Activated naive CD8-positive, alpha-beta T cell (primary cell): ENCODE measurements at regions not wholly inside any gene's neighbourhood (a gene's known extent, or its start where the extent isn't known, plus 50 kb on each side); places are given as distances from the start of the nearest gene placed in this dataset.

Source experiments
- H3K27ac Mint-ChIP-seq: one replicate; pipeline ENCODE4 v1.8.0; 2021; ENCODE audit warnings: mixed read lengths
- H3K27me3 Mint-ChIP-seq: one replicate; pipeline ENCODE4 v1.8.0; 2021; ENCODE audit warnings: mixed read lengths
- H3K36me3 Mint-ChIP-seq: one replicate; pipeline ENCODE4 v1.8.0; 2021; ENCODE audit warnings: mixed read lengths
- H3K4me1 Mint-ChIP-seq: one replicate; pipeline ENCODE4 v1.8.0; 2021; ENCODE audit warnings: low read depth, mixed read lengths
- H3K4me3 Mint-ChIP-seq: one replicate; pipeline ENCODE4 v1.8.0; 2021; ENCODE audit warnings: mild to moderate bottlenecking, mixed read lengths
- H3K9me3 Mint-ChIP-seq: one replicate; pipeline ENCODE4 v1.8.0; 2021; ENCODE audit warnings: low read depth, mixed read lengths

DNA sequence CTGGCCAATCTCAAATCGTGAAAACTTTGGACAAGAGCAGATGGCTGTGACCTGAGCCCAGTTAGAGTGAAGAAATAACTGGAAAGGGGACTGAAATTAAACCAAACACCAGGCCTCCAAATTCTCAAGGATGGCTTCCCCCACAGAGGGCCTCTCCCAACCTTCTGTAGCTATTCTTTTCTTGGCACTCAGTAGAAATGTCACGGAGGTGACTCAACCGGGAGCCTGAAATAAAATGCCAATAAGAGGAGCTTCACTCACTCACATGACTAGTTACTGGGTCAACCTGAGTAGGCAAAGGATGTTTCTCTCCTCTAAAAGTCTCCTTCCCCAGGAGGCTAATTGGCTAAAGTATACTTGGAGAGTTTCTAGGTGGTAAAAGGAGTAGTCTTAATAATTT lies 230.7 kb downstream of the MAF start:
- H3K27ac Mint-ChIP-seq: no peak overlapping the region
- H3K4me1 Mint-ChIP-seq: no peaks in the 10 kb centered on the region
- peaks cover 7% of the 10 kb centered on the region for H3K36me3 Mint-ChIP-seq
- H3K4me3 Mint-ChIP-seq: no peak overlapping the region
- H3K27me3 Mint-ChIP-seq: peaks cover 4% of the 10 kb centered on the region
- peaks cover 15% of the 10 kb centered on the region for H3K9me3 Mint-ChIP-seq

DNA sequence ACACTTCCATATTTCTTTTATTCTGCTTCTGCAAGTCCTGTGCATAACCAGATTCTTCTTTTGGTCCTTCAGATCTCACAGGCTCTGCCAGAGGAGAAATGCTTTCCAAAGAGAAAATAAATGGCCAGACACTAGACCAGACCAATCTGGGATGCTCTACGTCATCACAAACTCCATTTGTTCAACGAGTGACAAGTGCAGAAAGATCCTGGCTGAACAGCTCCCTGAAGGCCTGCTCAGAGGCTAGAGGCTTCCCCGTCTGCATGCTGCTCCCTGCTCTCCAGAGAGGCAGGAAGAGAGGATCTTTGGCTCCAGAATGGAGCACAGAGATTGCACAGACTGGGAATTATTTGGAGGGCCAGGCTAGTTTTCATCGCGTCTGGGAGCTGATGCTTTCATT lies 232.7 kb downstream of the MAF start:
- no peak overlapping the region for H3K27ac Mint-ChIP-seq
- peaks cover 2% of the 10 kb centered on the region for H3K4me1 Mint-ChIP-seq
- H3K36me3 Mint-ChIP-seq: peaks cover 4% of the 10 kb centered on the region
- no peak overlapping the region for H3K4me3 Mint-ChIP-seq
- H3K9me3 Mint-ChIP-seq: peaks cover 11% of the 10 kb centered on the region
- H3K27me3 Mint-ChIP-seq: peaks cover 10% of the 10 kb centered on the region

DNA sequence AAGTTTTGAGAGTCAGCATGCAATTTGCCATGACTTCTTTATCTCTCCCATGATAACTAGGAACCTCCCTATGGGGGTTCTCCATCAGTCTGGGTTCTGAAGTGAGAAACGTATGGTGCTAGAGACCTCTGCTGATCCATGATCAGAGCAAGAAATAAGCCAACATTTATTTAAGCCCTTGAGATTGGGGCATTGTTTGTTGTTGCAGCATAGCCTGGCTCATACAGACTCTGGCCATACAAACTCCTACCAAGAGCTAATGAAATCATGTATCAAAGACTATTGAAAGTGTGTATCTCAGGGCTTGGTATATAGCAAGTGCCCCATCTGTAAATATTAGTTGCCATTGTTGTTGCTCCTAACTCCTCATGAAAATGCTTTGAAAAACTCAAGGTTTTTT lies 233.9 kb downstream of the MAF start:
- Mint-ChIP-seq H3K9me3 (peaks cover 11% of the 10 kb centered on the region), H3K4me1 (peaks cover 7% of the 10 kb centered on the region), H3K36me3 (peaks cover 4% of the 10 kb centered on the region), H3K27ac (no peak overlapping the region), H3K27me3 (peaks cover 15% of the 10 kb centered on the region), H3K4me3 (no peak overlapping the region)

DNA sequence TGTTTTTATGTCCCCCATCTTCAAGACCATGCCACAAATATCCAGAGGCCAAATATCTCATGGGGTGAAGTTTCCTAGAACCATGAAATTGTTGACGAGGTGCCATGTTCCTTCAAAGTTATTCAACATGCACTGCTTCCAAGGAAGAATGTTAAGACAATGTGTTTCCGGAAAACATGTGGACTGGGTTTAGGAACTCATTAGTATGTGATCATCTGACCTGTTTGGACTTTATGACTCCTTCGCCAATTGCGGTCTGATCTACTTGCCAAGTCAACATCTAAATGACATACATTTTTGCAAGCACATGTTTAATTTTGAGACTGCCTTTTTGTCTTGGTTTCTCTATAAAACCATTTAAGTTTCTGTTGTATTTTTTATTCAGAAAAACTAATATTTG lies 234.8 kb downstream of the MAF start:
- H3K27ac Mint-ChIP-seq: no peak overlapping the region
- H3K9me3 Mint-ChIP-seq: peaks cover 5% of the 10 kb centered on the region
- no peak overlapping the region for H3K4me3 Mint-ChIP-seq
- H3K36me3 Mint-ChIP-seq: no peaks in the 10 kb centered on the region
- H3K27me3 Mint-ChIP-seq: peaks cover 17% of the 10 kb centered on the region
- peaks cover 7% of the 10 kb centered on the region for H3K4me1 Mint-ChIP-seq

DNA sequence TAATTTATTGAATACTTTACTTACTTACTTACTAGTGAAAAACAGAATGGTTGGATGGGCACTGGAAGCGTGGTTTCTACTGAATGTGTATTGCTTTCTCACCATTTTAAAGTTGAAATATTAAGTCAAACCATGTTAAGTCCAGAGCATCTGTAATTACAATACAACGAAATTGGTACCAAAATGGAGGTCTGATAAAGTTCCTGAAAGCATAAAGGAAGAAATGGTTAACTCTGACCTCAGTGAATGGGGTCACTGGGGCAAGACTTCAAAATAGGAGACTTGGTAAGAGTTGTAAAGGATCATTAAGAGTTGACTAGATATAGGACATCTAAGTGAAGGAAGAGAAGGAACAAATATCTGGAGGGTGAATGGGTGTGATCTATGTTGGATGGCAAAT lies 237.1 kb downstream of the MAF start:
- Mint-ChIP-seq H3K36me3 (no peaks in the 10 kb centered on the region), H3K9me3 (peaks cover 4% of the 10 kb centered on the region), H3K27me3 (peaks cover 17% of the 10 kb centered on the region), H3K4me1 (peaks cover 7% of the 10 kb centered on the region), H3K27ac (no peak overlapping the region), H3K4me3 (no peak overlapping the region)

DNA sequence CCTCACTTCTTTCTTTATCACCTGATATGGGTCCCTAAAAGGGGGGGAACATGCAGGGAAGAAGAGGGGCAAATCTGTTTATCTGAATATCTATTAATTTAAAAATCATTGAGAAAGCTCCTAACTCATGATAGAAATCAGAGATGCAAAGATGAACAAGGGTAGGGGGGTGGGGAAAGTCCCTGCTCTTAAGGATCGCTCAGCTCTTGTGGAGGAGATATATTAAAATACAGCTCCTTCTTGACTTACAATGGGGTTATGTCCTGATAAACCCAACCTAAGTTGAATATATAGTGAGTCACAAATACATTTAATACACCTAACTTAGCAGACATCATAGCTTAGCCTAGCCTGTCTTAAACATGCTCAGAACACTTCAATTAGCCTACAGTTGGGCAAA lies 237.5 kb downstream of the MAF start:
- Mint-ChIP-seq H3K4me1 (peaks cover 7% of the 10 kb centered on the region), H3K4me3 (no peak overlapping the region), H3K36me3 (no peaks in the 10 kb centered on the region), H3K9me3 (peaks cover 4% of the 10 kb centered on the region), H3K27ac (no peak overlapping the region), H3K27me3 (peaks cover 17% of the 10 kb centered on the region)

DNA sequence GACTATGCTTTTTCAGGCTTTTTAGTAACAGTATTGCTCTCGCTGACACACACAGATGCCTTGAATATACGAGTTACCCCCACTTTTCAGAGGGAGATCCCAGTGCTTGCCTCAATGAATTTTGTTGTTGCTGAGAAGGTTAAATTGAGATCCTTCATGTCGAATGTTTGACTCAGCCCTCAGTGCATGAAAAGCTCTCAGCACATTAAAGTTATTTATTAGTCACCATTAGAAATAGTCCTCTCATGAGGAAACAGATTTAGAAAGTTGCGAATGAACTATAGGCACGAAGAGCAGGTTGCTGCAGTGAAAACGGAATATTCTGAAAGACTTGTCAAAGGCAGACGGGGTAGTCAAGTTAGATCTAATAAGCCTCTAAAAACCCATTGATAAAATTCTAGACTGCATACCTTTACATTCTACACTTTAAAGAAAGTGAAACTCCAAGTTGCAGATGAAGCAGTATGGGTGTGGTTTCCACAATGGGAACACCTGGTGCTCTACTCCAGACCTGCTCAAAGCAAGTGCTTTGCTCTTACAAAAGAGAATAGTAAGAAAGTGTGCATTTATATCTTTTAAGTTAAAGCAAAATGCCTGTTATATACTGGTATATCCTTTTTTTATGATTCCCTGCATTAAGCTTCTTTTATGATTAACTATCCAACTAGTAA lies 238.1 kb downstream of the MAF start:
- Mint-ChIP-seq H3K27ac (no peak overlapping the region), H3K36me3 (no peaks in the 10 kb centered on the region), H3K4me3 (no peak overlapping the region), H3K9me3 (peaks cover 4% of the 10 kb centered on the region), H3K27me3 (peaks cover 17% of the 10 kb centered on the region), H3K4me1 (peaks cover 7% of the 10 kb centered on the region)

DNA sequence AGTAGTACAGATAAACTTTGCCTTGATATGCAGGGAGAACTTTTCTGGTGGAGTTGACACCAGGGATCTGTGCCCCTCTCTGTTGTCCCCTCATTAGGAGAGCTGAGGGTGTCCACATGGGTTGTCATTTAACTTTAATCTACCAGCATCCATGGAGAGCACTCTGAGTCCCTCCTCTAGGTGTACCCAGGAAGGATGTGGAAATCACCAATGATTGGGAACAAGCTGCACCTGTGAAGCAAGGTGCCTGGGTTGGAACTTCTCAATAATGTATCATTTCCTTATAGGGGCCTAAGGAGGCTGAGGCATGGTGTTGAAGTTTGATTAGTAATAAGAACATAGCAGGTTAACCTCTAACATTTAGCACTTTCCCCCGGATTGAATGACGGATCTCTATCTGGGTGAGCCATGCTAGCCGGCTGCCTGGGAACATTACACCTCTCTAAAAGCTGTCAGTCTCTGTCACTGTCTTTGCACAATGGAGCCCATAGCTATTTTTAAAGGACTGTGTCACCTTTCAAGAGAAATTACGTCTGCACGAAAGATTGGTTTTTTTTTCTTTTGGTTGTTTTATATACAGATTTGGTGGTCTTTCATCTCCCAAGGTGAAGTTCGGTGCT lies 239.3 kb downstream of the MAF start:
- Mint-ChIP-seq H3K27ac (no peak overlapping the region), H3K27me3 (peaks cover 17% of the 10 kb centered on the region), H3K36me3 (no peaks in the 10 kb centered on the region), H3K4me3 (no peak overlapping the region), H3K9me3 (no peaks in the 10 kb centered on the region), H3K4me1 (peaks cover 7% of the 10 kb centered on the region)

DNA sequence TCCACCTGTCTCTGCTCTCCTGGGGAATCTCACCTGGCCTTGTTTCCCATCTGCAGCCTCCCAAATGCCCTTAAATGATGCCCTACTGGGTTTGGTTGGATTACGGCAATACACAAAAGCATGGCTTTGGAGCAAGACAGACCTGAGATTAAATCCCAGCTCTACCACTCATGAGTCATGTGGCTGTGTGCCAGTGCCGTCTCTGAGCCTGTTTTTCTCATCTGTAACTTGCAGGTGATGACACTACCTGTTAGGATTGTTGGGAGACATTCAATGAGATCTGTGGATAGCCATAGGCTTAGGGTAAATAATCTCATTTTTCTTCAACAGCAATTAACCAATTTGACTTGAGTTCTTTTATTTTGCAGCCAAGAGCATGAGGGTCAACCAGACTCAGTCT lies 240.3 kb downstream of the MAF start:
- Mint-ChIP-seq H3K27me3 (peaks cover 17% of the 10 kb centered on the region), H3K36me3 (no peaks in the 10 kb centered on the region), H3K4me1 (peaks cover 7% of the 10 kb centered on the region), H3K4me3 (no peak overlapping the region), H3K27ac (no peak overlapping the region), H3K9me3 (no peaks in the 10 kb centered on the region)

DNA sequence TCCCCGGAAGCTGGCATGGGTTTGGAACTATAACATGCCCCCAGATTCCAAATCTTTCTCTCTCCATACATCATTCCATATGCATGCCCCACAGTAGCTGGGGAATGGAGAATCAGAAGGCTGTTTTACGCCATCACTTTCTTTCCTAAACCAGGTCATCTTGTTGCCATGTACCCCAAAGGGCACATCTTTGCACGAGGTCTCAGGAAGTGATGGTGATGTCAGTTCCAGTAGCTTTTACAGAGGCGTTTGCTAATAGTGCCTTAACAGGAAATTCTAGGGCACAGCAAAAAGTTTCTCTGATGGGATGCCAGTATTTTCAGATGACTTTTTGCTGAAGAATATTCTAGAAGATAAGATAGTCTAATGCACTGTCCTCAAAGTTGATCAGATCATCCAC lies 241.5 kb downstream of the MAF start:
- H3K4me3 Mint-ChIP-seq: no peak overlapping the region
- H3K9me3 Mint-ChIP-seq: no peaks in the 10 kb centered on the region
- peaks cover 14% of the 10 kb centered on the region for H3K27me3 Mint-ChIP-seq
- no peaks in the 10 kb centered on the region for H3K36me3 Mint-ChIP-seq
- H3K4me1 Mint-ChIP-seq: peaks cover 7% of the 10 kb centered on the region
- H3K27ac Mint-ChIP-seq: no peak overlapping the region

DNA sequence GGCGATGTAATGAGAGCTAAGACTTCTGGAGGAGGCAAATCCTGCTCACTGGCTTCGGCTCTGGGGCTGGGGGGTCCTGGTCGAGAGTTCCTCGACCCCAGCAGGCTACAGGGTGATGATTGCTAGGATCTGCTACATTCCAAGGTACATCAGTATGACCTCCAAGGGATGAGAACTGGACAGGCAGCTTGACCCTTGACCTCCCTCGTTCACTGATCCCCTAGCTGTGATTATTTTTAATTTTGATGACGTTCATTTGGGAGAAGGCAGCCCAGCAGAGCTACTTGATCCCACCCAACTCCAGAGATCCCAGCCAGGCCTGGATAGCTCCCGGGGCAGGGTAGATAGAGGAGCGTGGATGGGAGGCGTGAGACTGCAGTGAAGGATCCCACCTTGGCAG lies 242.3 kb downstream of the MAF start:
- no peaks in the 10 kb centered on the region for H3K9me3 Mint-ChIP-seq
- H3K4me3 Mint-ChIP-seq: no peak overlapping the region
- no peak overlapping the region for H3K27ac Mint-ChIP-seq
- no peaks in the 10 kb centered on the region for H3K36me3 Mint-ChIP-seq
- peaks cover 7% of the 10 kb centered on the region for H3K27me3 Mint-ChIP-seq
- peaks cover 6% of the 10 kb centered on the region for H3K4me1 Mint-ChIP-seq

DNA sequence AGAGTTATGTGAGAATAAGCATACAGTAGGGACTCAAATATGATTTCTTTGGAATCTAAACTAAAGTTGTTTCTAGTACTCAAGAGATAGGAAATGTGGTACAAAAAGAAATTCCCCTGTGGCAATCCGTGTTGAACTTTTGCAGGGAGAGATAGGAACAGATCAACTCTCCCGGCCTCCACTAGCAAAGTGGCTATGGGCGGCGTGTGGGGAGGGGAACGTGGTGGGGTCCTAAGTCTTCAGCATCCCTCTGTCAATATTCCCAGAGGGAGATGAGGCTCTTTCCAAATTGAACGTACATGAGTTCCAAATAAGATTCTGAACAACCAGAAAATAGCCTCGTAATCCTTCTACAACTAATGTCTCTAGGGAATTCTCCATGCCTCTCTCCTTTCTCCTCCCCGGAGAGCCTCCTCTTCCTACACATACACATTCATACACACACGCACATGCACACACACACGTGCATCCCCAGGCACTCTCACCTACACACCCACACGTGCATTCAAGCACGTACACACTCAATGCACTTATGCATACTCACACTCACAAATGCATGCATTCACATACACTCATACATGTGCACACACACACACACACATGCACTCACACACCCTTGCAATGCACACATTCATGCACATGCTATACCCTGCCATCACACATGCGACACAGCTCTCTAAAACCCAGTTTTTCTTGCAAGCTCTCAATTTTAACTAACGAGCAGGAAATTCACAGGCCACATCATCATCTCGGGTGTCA lies 244.8 kb downstream of the MAF start:
- no peaks in the 10 kb centered on the region for H3K9me3 Mint-ChIP-seq
- H3K27me3 Mint-ChIP-seq: no peaks in the 10 kb centered on the region
- H3K4me1 Mint-ChIP-seq: no peaks in the 10 kb centered on the region
- no peak overlapping the region for H3K27ac Mint-ChIP-seq
- no peaks in the 10 kb centered on the region for H3K36me3 Mint-ChIP-seq
- H3K4me3 Mint-ChIP-seq: no peak overlapping the region

DNA sequence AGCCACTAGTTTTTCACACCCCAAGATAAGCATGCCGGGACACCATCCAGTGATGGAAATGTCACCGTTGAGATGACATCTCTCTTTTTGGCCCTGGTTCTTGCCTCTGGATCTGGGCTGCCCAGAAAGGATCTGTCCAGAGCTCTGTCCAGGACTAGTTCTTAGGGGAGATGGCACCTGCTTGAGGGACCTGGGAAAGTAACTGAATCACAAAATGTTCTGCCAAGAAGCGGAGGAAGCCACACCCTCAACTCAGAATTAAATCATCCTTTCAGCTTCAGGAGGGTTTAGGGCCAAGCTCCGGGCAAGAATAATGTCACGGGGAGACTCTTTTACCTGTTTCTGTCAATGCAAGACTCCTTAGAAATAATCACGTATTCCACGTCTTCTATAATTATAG lies 248.6 kb downstream of the MAF start:
- no peaks in the 10 kb centered on the region for H3K27me3 Mint-ChIP-seq
- H3K27ac Mint-ChIP-seq: no peak overlapping the region
- no peak overlapping the region for H3K4me3 Mint-ChIP-seq
- H3K36me3 Mint-ChIP-seq: no peaks in the 10 kb centered on the region
- H3K9me3 Mint-ChIP-seq: no peaks in the 10 kb centered on the region
- H3K4me1 Mint-ChIP-seq: no peaks in the 10 kb centered on the region

DNA sequence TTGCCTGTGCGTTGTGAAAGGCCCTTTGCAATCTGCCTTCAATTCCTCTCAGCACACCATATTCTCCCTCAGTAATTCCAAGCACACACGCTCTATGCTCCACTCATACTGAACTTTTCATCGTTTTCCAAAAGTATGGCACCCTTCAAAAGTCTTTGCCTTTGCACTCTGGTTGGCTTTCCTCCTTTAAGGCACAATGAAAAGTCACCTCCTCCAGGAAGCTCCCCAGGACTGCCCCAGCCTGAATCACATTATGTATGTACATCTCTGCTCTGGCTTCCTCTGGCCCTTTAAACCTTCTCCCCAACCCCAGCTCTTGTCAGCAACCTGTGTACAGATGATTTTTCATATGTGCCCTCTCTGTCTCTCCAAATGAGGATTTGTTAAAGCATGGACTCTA lies 250.7 kb downstream of the MAF start:
- Mint-ChIP-seq H3K27me3 (no peaks in the 10 kb centered on the region), H3K9me3 (no peaks in the 10 kb centered on the region), H3K4me1 (no peaks in the 10 kb centered on the region), H3K4me3 (no peak overlapping the region), H3K27ac (no peak overlapping the region), H3K36me3 (no peaks in the 10 kb centered on the region)

DNA sequence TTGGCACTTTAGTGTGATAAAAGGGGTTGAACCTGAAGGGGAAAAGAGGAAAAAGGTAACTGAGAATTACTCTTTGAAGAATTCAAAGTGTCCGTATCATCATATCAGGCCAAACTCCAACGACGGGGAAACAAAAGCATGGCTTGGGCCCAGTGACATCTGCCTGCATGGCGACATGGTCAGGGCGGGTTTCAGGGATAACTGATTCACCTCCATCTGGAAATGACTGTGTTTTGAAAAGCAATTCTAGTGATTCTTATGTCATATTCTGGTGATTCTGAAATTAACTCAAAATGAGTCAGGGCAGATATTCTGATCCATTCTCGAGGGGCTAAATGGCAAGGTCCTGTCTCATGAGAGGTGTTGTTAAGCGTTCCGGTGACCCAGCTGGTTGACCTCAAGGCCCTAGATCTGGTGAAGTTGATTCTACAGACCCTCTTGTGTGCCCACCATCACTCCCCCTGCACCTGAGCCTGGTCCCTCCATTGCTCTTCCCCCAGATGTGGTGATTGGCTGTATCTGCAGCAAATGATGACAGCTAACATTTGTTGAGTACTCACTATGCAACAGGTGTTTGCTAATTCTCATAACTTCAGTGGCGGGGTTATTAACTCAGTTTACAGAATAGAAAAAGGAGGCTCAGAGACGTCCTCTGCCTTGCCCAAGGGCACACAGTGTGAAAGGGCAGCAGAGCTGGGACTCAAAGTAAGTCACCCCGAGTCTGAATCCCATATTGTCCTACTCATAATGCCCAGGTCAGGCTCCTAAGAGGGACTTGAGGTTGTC lies 251.8 kb downstream of the MAF start:
- Mint-ChIP-seq H3K27ac (no peak overlapping the region), H3K4me3 (no peak overlapping the region), H3K36me3 (no peaks in the 10 kb centered on the region), H3K9me3 (no peaks in the 10 kb centered on the region), H3K4me1 (no peaks in the 10 kb centered on the region), H3K27me3 (no peaks in the 10 kb centered on the region)
